ENCODE measurements at regions not wholly inside any gene's neighbourhood (a gene's known extent, or its start where the extent isn't known, plus 50 kb on each side); places are given as distances from the start of the nearest gene placed in this dataset.

DNA sequence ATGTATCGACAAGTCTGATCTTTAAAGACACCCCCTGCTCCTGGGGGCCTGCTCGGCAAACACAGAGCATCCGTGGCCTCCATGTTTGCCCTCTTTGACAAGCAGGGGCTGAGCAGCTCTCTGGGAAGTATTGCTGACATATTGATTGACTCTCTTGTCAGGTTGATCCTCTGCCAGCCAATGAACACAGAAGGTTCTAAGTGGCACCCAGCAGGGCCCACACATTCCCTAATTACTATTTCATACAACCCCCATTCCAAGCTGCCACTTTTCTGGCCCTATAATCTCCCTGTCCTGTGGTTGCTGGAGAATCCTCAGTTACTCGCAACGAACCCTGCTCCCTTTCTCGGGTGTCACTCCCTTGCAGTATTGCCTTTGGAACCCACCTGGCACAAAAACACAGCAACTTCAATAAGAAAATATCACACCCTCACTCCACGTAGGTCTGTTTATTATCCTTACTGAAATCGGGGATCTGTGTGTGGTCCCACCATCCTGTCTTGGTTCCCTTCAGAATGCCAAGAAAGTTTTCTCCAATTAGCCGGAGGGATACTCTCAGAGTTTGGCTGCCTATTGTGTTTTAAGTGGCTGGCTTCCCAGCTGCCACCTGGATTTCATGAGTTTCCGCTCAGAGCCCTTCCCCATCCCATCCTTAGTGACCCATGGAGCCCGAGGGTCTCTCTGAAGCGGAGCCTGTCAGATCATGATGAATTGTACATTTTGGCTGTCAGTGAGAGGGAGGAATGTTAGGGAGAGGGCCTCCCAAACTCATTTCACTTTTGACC, 249.0 kb upstream of the WWC1 start:
- H3K27me3 ChIP-seq (ENCODE audit: control insufficient read depth, insufficient read depth, low read length, poor library complexity, severe bottlenecking) = no peaks in the 10 kb centered on the region
- H3K36me3 ChIP-seq (ENCODE audit: control insufficient read depth, insufficient read depth, low read length) = no peaks in the 10 kb centered on the region
- peaks cover 29% of the 10 kb centered on the region for H3K4me1 ChIP-seq (ENCODE audit: control insufficient read depth, insufficient read depth, low read length)
- H3K4me3 ChIP-seq (ENCODE audit: insufficient read depth, low read depth, low read length) = no peak overlapping the region
- no peaks in the 10 kb centered on the region for H3K9me3 ChIP-seq (ENCODE audit: control insufficient read depth, low read length)
- H3K27ac ChIP-seq (ENCODE audit: insufficient read depth, low read depth, low read length, poor library complexity, severe bottlenecking) = no peak overlapping the region
- WGBS, 2 experiments = 76 to 81% methylated on average over 12 of the region's 12 CpGs

DNA sequence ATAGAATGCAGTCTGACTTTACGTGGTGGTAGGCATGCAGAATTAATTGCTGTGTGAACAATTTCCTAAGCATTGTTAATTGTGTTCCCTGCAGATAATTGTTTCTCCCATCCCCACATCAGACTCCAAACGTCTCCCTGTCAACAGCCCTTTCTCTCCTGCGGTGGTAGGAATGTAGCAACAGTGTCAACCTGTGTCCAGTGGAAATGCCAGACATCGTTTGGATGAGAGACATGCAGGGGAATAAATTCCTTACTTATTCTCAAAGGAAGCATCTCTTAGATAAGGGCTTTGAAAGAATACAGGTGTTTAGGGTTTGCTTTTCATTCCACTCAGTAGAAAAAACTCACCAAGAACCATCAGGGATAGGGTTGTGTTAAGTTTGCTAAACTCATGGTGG, 245.3 kb upstream of the WWC1 start:
- H3K27ac ChIP-seq (ENCODE audit: insufficient read depth, low read depth, low read length, poor library complexity, severe bottlenecking) = no peak overlapping the region
- no peaks in the 10 kb centered on the region for H3K9me3 ChIP-seq (ENCODE audit: control insufficient read depth, low read length)
- H3K27me3 ChIP-seq (ENCODE audit: control insufficient read depth, insufficient read depth, low read length, poor library complexity, severe bottlenecking) = no peaks in the 10 kb centered on the region
- H3K4me3 ChIP-seq (ENCODE audit: insufficient read depth, low read depth, low read length) = no peak overlapping the region
- WGBS, 2 experiments = 61 to 73% methylated on average over 2 to 4 of the region's 4 CpGs
- peaks cover 24% of the 10 kb centered on the region for H3K4me1 ChIP-seq (ENCODE audit: control insufficient read depth, insufficient read depth, low read length)
- no peaks in the 10 kb centered on the region for H3K36me3 ChIP-seq (ENCODE audit: control insufficient read depth, insufficient read depth, low read length)

GRCh38 chr5:168047043-168047668, 244.3 kb upstream of the WWC1 start:
- H3K9me3 ChIP-seq (ENCODE audit: control insufficient read depth, low read length) = no peaks in the 10 kb centered on the region
- 22 to 23% methylated on average over 11 of the region's 11 CpGs for WGBS, 2 experiments
- H3K4me1 ChIP-seq (ENCODE audit: control insufficient read depth, insufficient read depth, low read length) = peaks cover 24% of the 10 kb centered on the region
- no peak overlapping the region for H3K27ac ChIP-seq (ENCODE audit: insufficient read depth, low read depth, low read length, poor library complexity, severe bottlenecking)
- H3K4me3 ChIP-seq (ENCODE audit: insufficient read depth, low read depth, low read length) = no peak overlapping the region
- H3K27me3 ChIP-seq (ENCODE audit: control insufficient read depth, insufficient read depth, low read length, poor library complexity, severe bottlenecking) = no peaks in the 10 kb centered on the region
- H3K36me3 ChIP-seq (ENCODE audit: control insufficient read depth, insufficient read depth, low read length) = no peaks in the 10 kb centered on the region

GRCh38 chr5:168047669-168048111, 243.8 kb upstream of the WWC1 start:
- 11 to 19% methylated on average over 1 of the region's 1 CpG for WGBS, 2 experiments
- H3K27ac ChIP-seq (ENCODE audit: insufficient read depth, low read depth, low read length, poor library complexity, severe bottlenecking) = no peak overlapping the region

GRCh38 chr5:168048486-168048885, 243.0 kb upstream of the WWC1 start:
- Histone ChIP-seq H3K4me3 (ENCODE audit: insufficient read depth, low read depth, low read length) (no peak overlapping the region), H3K9me3 (ENCODE audit: control insufficient read depth, low read length) (no peaks in the 10 kb centered on the region), H3K27me3 (ENCODE audit: control insufficient read depth, insufficient read depth, low read length, poor library complexity, severe bottlenecking) (no peaks in the 10 kb centered on the region), H3K27ac (ENCODE audit: insufficient read depth, low read depth, low read length, poor library complexity, severe bottlenecking) (no peak overlapping the region), H3K4me1 (ENCODE audit: control insufficient read depth, insufficient read depth, low read length) (peaks cover 24% of the 10 kb centered on the region), H3K36me3 (ENCODE audit: control insufficient read depth, insufficient read depth, low read length) (no peaks in the 10 kb centered on the region)
- WGBS, 2 experiments = 83% methylated on average over 1 of the region's 1 CpG; no CpG with 5 or more reads in 1 of the 2 experiments

More at GRCh38 chr5:168047669-168048111, 243.8 kb upstream of the WWC1 start:
- H3K27me3 ChIP-seq (ENCODE audit: control insufficient read depth, insufficient read depth, low read length, poor library complexity, severe bottlenecking) = no peaks in the 10 kb centered on the region
- H3K4me1 ChIP-seq (ENCODE audit: control insufficient read depth, insufficient read depth, low read length) = peaks cover 24% of the 10 kb centered on the region
- H3K9me3 ChIP-seq (ENCODE audit: control insufficient read depth, low read length) = no peaks in the 10 kb centered on the region
- H3K36me3 ChIP-seq (ENCODE audit: control insufficient read depth, insufficient read depth, low read length) = no peaks in the 10 kb centered on the region
- H3K4me3 ChIP-seq (ENCODE audit: insufficient read depth, low read depth, low read length) = no peak overlapping the region

DNA sequence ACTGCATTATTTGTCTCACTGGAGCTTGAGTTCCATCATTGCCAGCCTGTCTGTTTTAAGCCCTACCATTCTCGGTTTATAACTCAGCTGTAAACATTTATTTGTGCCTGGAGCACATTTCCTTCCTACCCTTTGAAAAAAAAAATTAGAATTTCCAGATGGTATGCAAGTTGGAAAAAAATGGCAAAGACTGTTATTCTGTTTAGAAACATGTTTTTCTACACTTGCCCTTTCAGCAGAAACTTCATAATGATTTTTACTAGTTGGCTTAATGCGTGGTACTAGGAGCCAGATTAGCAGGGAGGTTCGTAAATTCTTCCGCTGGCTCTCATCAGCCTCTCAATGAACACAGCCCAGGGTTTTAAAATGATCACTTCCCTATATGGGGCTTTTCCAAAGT, 238.8 kb upstream of the WWC1 start:
- no peaks in the 10 kb centered on the region for H3K36me3 ChIP-seq (ENCODE audit: control insufficient read depth, insufficient read depth, low read length)
- H3K27ac ChIP-seq (ENCODE audit: insufficient read depth, low read depth, low read length, poor library complexity, severe bottlenecking) = no peak overlapping the region
- H3K27me3 ChIP-seq (ENCODE audit: control insufficient read depth, insufficient read depth, low read length, poor library complexity, severe bottlenecking) = no peaks in the 10 kb centered on the region
- H3K4me3 ChIP-seq (ENCODE audit: insufficient read depth, low read depth, low read length) = no peak overlapping the region
- 94 to 95% methylated on average over 4 of the region's 4 CpGs for WGBS, 2 experiments
- H3K4me1 ChIP-seq (ENCODE audit: control insufficient read depth, insufficient read depth, low read length) = peaks cover 6% of the 10 kb centered on the region
- no peaks in the 10 kb centered on the region for H3K9me3 ChIP-seq (ENCODE audit: control insufficient read depth, low read length)

- no peak overlapping the region for H3K27ac ChIP-seq (ENCODE audit: insufficient read depth, low read depth, low read length, poor library complexity, severe bottlenecking)
- H3K36me3 ChIP-seq (ENCODE audit: control insufficient read depth, insufficient read depth, low read length) = no peaks in the 10 kb centered on the region
- H3K9me3 ChIP-seq (ENCODE audit: control insufficient read depth, low read length) = no peaks in the 10 kb centered on the region
- no peaks in the 10 kb centered on the region for H3K27me3 ChIP-seq (ENCODE audit: control insufficient read depth, insufficient read depth, low read length, poor library complexity, severe bottlenecking)
- WGBS, 2 experiments = 84 to 88% methylated on average over 2 of the region's 2 CpGs
- no peak overlapping the region for H3K4me3 ChIP-seq (ENCODE audit: insufficient read depth, low read depth, low read length)
- no peaks in the 10 kb centered on the region for H3K4me1 ChIP-seq (ENCODE audit: control insufficient read depth, insufficient read depth, low read length)
These were observed 237.4 kb upstream of the WWC1 start for GRCh38 chr5:168054091-168054490.

GRCh38 chr5:168055141-168055683, 236.2 kb upstream of the WWC1 start:
- no peaks in the 10 kb centered on the region for H3K27me3 ChIP-seq (ENCODE audit: control insufficient read depth, insufficient read depth, low read length, poor library complexity, severe bottlenecking)
- no peak overlapping the region for H3K27ac ChIP-seq (ENCODE audit: insufficient read depth, low read depth, low read length, poor library complexity, severe bottlenecking)
- no peaks in the 10 kb centered on the region for H3K4me1 ChIP-seq (ENCODE audit: control insufficient read depth, insufficient read depth, low read length)
- no peak overlapping the region for H3K4me3 ChIP-seq (ENCODE audit: insufficient read depth, low read depth, low read length)
- no peaks in the 10 kb centered on the region for H3K9me3 ChIP-seq (ENCODE audit: control insufficient read depth, low read length)
- H3K36me3 ChIP-seq (ENCODE audit: control insufficient read depth, insufficient read depth, low read length) = no peaks in the 10 kb centered on the region
- 92 to 93% methylated on average over 3 of the region's 3 CpGs for WGBS, 2 experiments

DNA sequence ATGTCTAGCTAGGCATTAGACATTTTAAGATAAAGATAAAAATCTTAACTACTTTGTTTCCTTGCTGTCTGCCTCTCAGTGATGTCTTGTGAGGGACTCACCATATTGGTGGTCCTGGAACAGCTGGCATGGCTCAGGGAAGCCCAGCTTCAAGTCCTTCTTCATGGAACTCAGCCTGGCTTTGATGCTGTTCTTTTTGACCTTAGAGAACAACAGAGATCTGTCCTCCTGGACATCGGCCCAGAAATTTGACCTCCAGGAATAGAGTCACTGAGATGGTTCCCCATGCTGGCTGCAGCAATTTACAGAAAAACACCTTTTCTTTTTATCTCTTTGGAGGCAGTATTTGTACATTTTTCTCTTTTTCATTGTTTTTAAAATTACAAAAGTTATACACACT, 235.5 kb upstream of the WWC1 start:
- Histone ChIP-seq H3K4me1 (ENCODE audit: control insufficient read depth, insufficient read depth, low read length) (no peaks in the 10 kb centered on the region), H3K27ac (ENCODE audit: insufficient read depth, low read depth, low read length, poor library complexity, severe bottlenecking) (no peak overlapping the region), H3K9me3 (ENCODE audit: control insufficient read depth, low read length) (no peaks in the 10 kb centered on the region), H3K27me3 (ENCODE audit: control insufficient read depth, insufficient read depth, low read length, poor library complexity, severe bottlenecking) (no peaks in the 10 kb centered on the region), H3K4me3 (ENCODE audit: insufficient read depth, low read depth, low read length) (no peak overlapping the region), H3K36me3 (ENCODE audit: control insufficient read depth, insufficient read depth, low read length) (no peaks in the 10 kb centered on the region)
- 96 to 98% methylated on average over 1 of the region's 1 CpG for WGBS, 2 experiments

GRCh38 chr5:168056499-168057182, 234.8 kb upstream of the WWC1 start:
- Histone ChIP-seq H3K4me1 (ENCODE audit: control insufficient read depth, insufficient read depth, low read length) (no peaks in the 10 kb centered on the region), H3K27me3 (ENCODE audit: control insufficient read depth, insufficient read depth, low read length, poor library complexity, severe bottlenecking) (no peaks in the 10 kb centered on the region), H3K9me3 (ENCODE audit: control insufficient read depth, low read length) (no peaks in the 10 kb centered on the region), H3K36me3 (ENCODE audit: control insufficient read depth, insufficient read depth, low read length) (no peaks in the 10 kb centered on the region), H3K27ac (ENCODE audit: insufficient read depth, low read depth, low read length, poor library complexity, severe bottlenecking) (no peak overlapping the region), H3K4me3 (ENCODE audit: insufficient read depth, low read depth, low read length) (no peak overlapping the region)
- WGBS, 2 experiments = 83 to 93% methylated on average over 1 of the region's 1 CpG

Data from ectodermal cell (in vitro differentiated cells).